ENCODE measurements at regions not wholly inside any gene's neighbourhood (a gene's known extent, or its start where the extent isn't known, plus 50 kb on each side); places are given as distances from the start of the nearest gene placed in this dataset.

DNA sequence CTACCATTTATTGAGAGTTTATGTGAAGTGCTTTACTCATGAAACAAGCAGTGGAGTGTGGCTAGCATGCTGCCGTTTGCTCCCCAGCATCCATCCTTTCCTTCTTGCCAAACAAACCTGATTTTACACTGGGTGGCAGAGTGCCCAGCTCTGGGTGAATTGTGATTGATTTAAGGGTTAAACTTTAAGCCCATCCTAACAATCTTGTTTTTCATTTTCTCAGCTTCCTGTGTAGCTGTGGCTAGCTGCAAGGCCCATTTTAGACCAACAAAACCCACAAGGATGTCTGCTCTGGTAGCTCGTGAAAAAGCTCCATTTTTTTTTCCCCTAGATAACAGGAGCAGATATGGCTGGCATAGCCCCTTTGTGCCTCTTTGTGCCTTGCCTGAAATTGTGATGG lies 77.7 kb upstream of the KCNG1 start:
- no peak for TF ChIP-seq CTCF (conservative IDR thresholded peaks at IDR 0.05)
- TF ChIP-seq ZFX (IDR thresholded peaks at IDR 0.05), result no peak

All from C4-2B (cell line).